Retinal pigment epithelial cell (primary cell): ENCODE measurements at regions not wholly inside any gene's neighbourhood (a gene's known extent, or its start where the extent isn't known, plus 50 kb on each side); places are given as distances from the start of the nearest gene placed in this dataset.

Source experiments
- DNase-seq: peaks from one replicate; pipeline ENCODE4 v3.0.0-alpha.2; 2010; ENCODE audit warnings: low read depth
- H3K4me3 ChIP-seq: 2 replicates; pipeline ENCODE4 v1.5.1; 2011; ENCODE audit warnings: mild to moderate bottlenecking, low read length, control low read depth, moderate library complexity
- TF ChIP-seq, protein P1 (sequence below): conservative IDR thresholded peaks from 2 replicates; pipeline ENCODE4 v1.5.1; 2011; ENCODE audit warnings: low read depth, low read length, control low read depth, inconsistent platforms

DNA sequence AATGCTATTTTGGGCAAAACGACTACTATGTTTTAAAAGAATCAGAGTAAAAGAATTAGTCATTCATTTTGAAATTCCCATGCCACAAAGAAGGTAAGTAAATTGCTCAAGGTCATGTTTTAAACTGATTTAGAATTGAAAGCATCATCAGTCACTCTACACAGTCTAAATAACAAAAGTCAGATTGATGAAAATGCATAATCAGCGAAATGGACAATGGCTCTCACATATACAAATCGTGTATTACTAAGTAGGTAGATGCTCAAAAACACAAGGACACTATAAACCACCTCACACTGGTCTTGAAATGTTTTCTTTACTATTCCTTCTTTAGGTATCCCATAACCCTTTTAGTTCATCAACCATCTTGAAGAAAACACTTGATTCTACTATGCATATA lies 135.4 kb downstream of the OPN5 start:
- H3K4me3 ChIP-seq, result no peak overlapping the region
- TF ChIP-seq, protein P1, sequence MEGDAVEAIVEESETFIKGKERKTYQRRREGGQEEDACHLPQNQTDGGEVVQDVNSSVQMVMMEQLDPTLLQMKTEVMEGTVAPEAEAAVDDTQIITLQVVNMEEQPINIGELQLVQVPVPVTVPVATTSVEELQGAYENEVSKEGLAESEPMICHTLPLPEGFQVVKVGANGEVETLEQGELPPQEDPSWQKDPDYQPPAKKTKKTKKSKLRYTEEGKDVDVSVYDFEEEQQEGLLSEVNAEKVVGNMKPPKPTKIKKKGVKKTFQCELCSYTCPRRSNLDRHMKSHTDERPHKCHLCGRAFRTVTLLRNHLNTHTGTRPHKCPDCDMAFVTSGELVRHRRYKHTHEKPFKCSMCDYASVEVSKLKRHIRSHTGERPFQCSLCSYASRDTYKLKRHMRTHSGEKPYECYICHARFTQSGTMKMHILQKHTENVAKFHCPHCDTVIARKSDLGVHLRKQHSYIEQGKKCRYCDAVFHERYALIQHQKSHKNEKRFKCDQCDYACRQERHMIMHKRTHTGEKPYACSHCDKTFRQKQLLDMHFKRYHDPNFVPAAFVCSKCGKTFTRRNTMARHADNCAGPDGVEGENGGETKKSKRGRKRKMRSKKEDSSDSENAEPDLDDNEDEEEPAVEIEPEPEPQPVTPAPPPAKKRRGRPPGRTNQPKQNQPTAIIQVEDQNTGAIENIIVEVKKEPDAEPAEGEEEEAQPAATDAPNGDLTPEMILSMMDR, result no peak
- no peak for DNase-seq

GRCh38 chr6:47915017-47915416 lies 133.2 kb downstream of the OPN5 start:
- H3K4me3 ChIP-seq, result no peak overlapping the region
- DNase-seq, result no peak
- TF ChIP-seq, protein P1, result no peak

DNA sequence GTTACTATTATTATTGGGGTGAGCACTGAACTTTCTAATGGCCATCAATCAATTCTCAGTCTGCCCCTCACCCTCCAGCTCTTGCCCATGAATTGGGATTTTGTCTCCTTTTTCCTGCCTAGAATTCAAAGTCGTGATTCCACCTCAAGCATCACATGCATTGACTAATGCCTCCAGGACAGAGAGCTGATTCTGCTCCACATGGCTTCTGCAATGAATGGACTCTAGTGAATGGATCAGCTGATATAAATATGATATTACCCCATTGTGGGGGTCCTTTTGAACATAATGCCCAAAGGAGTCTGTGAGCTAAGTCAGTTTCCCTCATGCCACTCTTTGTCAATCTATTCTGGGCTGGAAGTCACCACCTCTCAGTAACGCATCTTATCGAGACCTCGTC lies 126.4 kb downstream of the OPN5 start:
- TF ChIP-seq, protein P1, result no peak
- no peak overlapping the region for H3K4me3 ChIP-seq
- no peak for DNase-seq

- no peak overlapping the region for H3K4me3 ChIP-seq
- no peak for DNase-seq
- TF ChIP-seq, protein P1, result no peak
These were observed 123.9 kb downstream of the OPN5 start for GRCh38 chr6:47905717-47906116.

DNA sequence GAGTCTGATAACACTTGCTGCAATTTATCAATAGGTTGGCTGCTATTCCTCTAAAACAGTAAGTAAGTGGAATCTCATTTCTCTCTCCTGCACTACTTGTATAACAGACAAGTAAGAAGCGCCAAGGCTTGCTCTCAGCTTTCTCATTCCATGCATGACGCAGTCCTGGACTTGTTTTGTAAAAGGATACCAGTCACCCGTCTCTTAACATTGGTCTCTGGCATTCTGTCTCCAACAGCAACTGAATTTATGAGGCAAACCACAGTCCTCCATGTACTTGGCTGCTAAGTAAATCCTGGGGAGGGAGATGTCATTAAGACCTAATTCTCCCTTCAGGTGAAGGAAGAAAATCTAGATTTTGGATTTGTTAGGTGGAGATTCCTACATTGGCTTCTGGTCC lies 115.4 kb downstream of the OPN5 start:
- DNase-seq, result no peak
- H3K4me3 ChIP-seq, result no peak overlapping the region
- TF ChIP-seq, protein P1, result no peak

DNA sequence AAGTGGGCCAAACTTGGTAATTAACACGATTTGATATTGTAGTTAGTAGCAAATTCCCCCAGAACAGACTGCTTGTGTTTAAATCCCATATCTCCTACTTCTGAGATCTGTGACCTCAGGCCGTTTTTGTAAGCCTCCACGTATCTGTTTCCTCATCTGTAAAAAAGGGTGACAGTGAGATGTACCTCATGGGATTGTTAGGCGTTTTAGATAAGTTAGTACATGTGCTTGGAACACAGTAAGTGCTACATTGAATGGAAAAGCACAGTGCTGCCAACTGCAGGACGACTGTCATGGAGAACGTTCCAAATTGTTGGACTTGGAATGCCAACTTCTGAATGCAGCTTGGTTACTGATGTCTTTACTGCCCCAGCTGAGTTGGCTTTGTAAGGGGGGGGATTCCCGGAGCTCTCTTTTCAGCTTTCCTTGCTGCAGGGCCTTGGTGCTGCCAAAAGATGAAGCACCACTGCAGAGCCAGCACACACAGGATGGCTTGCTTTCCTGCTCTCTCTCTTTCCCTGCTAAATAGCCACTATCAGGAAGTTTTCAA lies 108.6 kb downstream of the OPN5 start:
- no peak for DNase-seq
- TF ChIP-seq, protein P1, result no peak
- no peak overlapping the region for H3K4me3 ChIP-seq

DNA sequence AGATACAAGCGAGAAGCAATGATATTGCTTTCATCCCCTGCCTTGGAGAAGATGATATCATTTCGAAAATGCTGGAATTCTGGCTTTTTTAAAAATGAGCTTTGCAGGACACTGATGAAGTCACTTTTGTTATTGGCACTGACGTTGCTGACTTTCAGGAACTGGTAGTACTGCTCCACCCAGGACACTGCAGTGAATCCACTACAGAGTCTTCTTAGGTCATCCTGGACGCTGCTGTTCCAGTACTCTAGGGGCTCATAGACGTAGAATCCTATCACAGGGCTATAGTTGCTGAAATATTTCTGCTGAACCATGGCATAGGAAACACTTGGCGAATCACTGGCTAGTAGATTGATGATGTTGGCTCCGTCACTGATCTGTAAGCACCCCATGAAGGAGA lies 97.2 kb downstream of the OPN5 start:
- TF ChIP-seq, protein P1, result no peak
- no peak overlapping the region for H3K4me3 ChIP-seq
- DNase-seq, result no peak
